Retinal pigment epithelial cell (primary cell): ENCODE measurements at regions not wholly inside any gene's neighbourhood (a gene's known extent, or its start where the extent isn't known, plus 50 kb on each side); places are given as distances from the start of the nearest gene placed in this dataset.

Experiments used
- DNase-seq: peaks from one replicate; pipeline ENCODE4 v3.0.0-alpha.2; 2010; ENCODE audit warnings: low read depth
- H3K4me3 ChIP-seq: 2 replicates; pipeline ENCODE4 v1.5.1; 2011; ENCODE audit warnings: mild to moderate bottlenecking, low read length, control low read depth, moderate library complexity
- CTCF ChIP-seq: conservative IDR thresholded peaks from 2 replicates; pipeline ENCODE4 v1.5.1; 2011; ENCODE audit warnings: low read depth, low read length, control low read depth, inconsistent platforms

- no peak for DNase-seq
- no peak for TF ChIP-seq CTCF
- H3K4me3 ChIP-seq, result no peak overlapping the region
These were observed 143.2 kb downstream of the POU4F1 start for GRCh38 chr13:78460176-78460575.

GRCh38 chr13:78443839-78444238, 159.5 kb downstream of the POU4F1 start:
- no peak for TF ChIP-seq CTCF
- no peak for DNase-seq
- H3K4me3 ChIP-seq, result no peak overlapping the region

- TF ChIP-seq CTCF, result no peak
- no peak overlapping the region for H3K4me3 ChIP-seq
- DNase-seq, result no peak
These were observed 165.6 kb downstream of the POU4F1 start for GRCh38 chr13:78437781-78438180.

- no peak for DNase-seq
- TF ChIP-seq CTCF, result no peak
- no peak overlapping the region for H3K4me3 ChIP-seq
These were observed 167.0 kb downstream of the POU4F1 start for GRCh38 chr13:78436311-78436710.

- DNase-seq, result no peak
- TF ChIP-seq CTCF, result no peak
- no peak overlapping the region for H3K4me3 ChIP-seq
These were observed 172.0 kb downstream of the POU4F1 start for GRCh38 chr13:78431328-78431727.

- DNase-seq, result no peak
- no peak for TF ChIP-seq CTCF
- no peak overlapping the region for H3K4me3 ChIP-seq
These were observed 172.5 kb downstream of the POU4F1 start for GRCh38 chr13:78430811-78431210.

- H3K4me3 ChIP-seq, result no peak overlapping the region
- no peak for DNase-seq
- TF ChIP-seq CTCF, result no peak
These were observed 173.1 kb downstream of the POU4F1 start for GRCh38 chr13:78430166-78430791.
